ENCODE measurements at regions not wholly inside any gene's neighbourhood (a gene's known extent, or its start where the extent isn't known, plus 50 kb on each side); places are given as distances from the start of the nearest gene placed in this dataset.

GRCh38 chr4:183011213-183011907 lies 87.7 kb upstream of the WWC2 start:
- Histone ChIP-seq H3K4me1 (replicated peaks in 1 of 2; ENCODE audit: control insufficient read depth in 2 of 2, insufficient read depth in 2 of 2, low read length in 2 of 2) (peaks cover 0 to 27% of the 10 kb centered on the region in 2 experiments; a peak in 4 of 5 replicates), H4K20me1 (replicated peaks; ENCODE audit: control insufficient read depth, insufficient read depth, low read length) (no peaks in the 10 kb centered on the region), H3K4me3 (no peak overlapping the region), H3K27me3 (ENCODE audit: control insufficient read depth in 2 of 2, insufficient read depth in 2 of 2, low read length in 2 of 2) (peaks cover 0 to 9% of the 10 kb centered on the region in 2 experiments; a peak in 2 of 5 replicates), H2AFZ (ENCODE audit: low read depth, low read length) (peak overlapping the region; percentile 77), H3K27ac (ENCODE audit: extremely low read depth, low read depth, low read length) (no peak overlapping the region), H3K9ac (ENCODE audit: insufficient read depth in 1 of 2, low read depth in 2 of 2, low read length in 2 of 2) (no peak overlapping the region; a peak in 1 of 4 replicates), H3K36me3 (ENCODE audit: control insufficient read depth, insufficient read depth, low read length) (no peaks in the 10 kb centered on the region), H3K9me1 (ENCODE audit: control insufficient read depth, insufficient read depth, low read length) (no peaks in the 10 kb centered on the region), H3K79me2 (ENCODE audit: control insufficient read depth, insufficient read depth, low read length) (no peaks in the 10 kb centered on the region), H3K4me2 (ENCODE audit: insufficient read depth, low read length) (peak overlapping the region; percentile 59), H3K9me3 (replicated peaks; ENCODE audit: control insufficient read depth, insufficient read depth, low read depth, low read length) (no peaks in the 10 kb centered on the region)
- BruUV-seq (replicated peaks), result no TSS peak
- intact Hi-C loops (cut with micrococcal nuclease), result no loop called here
- CTCF ChIA-PET (ENCODE audit: low intra/inter-chr PET ratio), result no interaction called here
- 0% methylated on average over 8 of the region's 8 CpGs for WGBS (ENCODE audit: insufficient coverage, low coverage, missing lambda C conversion rate)
- in situ Hi-C loops (cut with MboI), result no loop called here
- FAIRE-seq (peak; percentile 56), DNase-seq (ENCODE audit: extremely low read depth in 1 of 4, low spot score in 3 of 4) (peak in 2 of 4 experiments; percentile 29 to 51), ATAC-seq (peak; percentile 55)
- POLR2A ChIA-PET, result no interaction called here
- TF ChIP-seq CBFA2T3 (IDR thresholded peaks at IDR 0.05), result peak; percentile 37
- peak; percentile 13; the same call in 1 of the 2 replicates for TF ChIP-seq HMBOX1 (IDR thresholded peaks at IDR 0.05)
- peak; percentile 56; the same call in 1 of the 2 replicates for TF ChIP-seq ZNF121 (CRISPR knock-in tag; conservative IDR thresholded peaks at IDR 0.05)
- peak; percentile 17; the same call in 1 of the 2 replicates for TF ChIP-seq SMARCA4 (IDR thresholded peaks at IDR 0.05)
- peak; percentile 59; the same call in 1 of the 2 replicates for TF ChIP-seq JUN (IDR thresholded peaks at IDR 0.05; ENCODE audit: borderline replicate concordance, low read depth, low read length)
- TF ChIP-seq JUN (CRISPR knock-in tag; IDR thresholded peaks at IDR 0.05; ENCODE audit: borderline replicate concordance), result no peak
- peak; percentile 79 for TF ChIP-seq JUND (IDR thresholded peaks at IDR 0.05; ENCODE audit: borderline replicate concordance, low read depth, low read length)
- TF ChIP-seq JUND (tag; IDR thresholded peaks at IDR 0.05; ENCODE audit: borderline replicate concordance, low read depth, low read length), result peak; percentile 72; the same call in 2 of the 3 replicates
- TF ChIP-seq ILK (tag; IDR thresholded peaks at IDR 0.05; ENCODE audit: borderline replicate concordance, low read depth), result no peak
- peak; percentile 52 for TF ChIP-seq RFX1 (IDR thresholded peaks at IDR 0.05)
- no peak for TF ChIP-seq TAL1 (IDR thresholded peaks at IDR 0.05)

Measured in K562 (cell line).